BJ (cell line): ENCODE measurements at regions not wholly inside any gene's neighbourhood (a gene's known extent, or its start where the extent isn't known, plus 50 kb on each side); places are given as distances from the start of the nearest gene placed in this dataset.

Experiments used
- CTCF ChIA-PET: fragments of 350-600 bp; formaldehyde crosslinking; extraction: SDS; loops from one replicate; lab custom pipeline; 2021; ENCODE audit warnings: antibody characterized with exemption, inconsistent platforms; lab: Yijun Ruan, JAX
- POLR2A ChIA-PET: fragments of 300-600 bp; sonication (Branson Sonifier 250); formaldehyde crosslinking; extraction: SDS; loops from one replicate; lab custom pipeline; 2021; ENCODE audit warnings: antibody characterized with exemption; lab: Charles Lee
- DNase-seq: peaks from one replicate; pipeline ENCODE4 v3.0.0-alpha.2; 2011; ENCODE audit warnings: low read depth
- H3K27me3 ChIP-seq: 2 replicates; pipeline ENCODE4 v1.6.0; 2011; ENCODE audit warnings: low read length; ENCODE audit not compliant: control insufficient read depth, insufficient read depth
- H3K36me3 ChIP-seq: 2 replicates; pipeline ENCODE4 v1.5.1; 2011; ENCODE audit warnings: low read length; ENCODE audit not compliant: control insufficient read depth, insufficient read depth
- H3K4me3 ChIP-seq: 2 replicates; pipeline ENCODE4 v1.5.1; 2011; ENCODE audit warnings: low read depth, mild to moderate bottlenecking, control low read depth, low read length
- TF ChIP-seq, protein P1 (sequence below): IDR thresholded peaks from 2 replicates; pipeline ENCODE4 v1.5.1; 2011; ENCODE audit warnings: low read depth, mild to moderate bottlenecking, control low read depth, inconsistent platforms, low read length, moderate library complexity; ENCODE audit not compliant: insufficient read depth

DNA sequence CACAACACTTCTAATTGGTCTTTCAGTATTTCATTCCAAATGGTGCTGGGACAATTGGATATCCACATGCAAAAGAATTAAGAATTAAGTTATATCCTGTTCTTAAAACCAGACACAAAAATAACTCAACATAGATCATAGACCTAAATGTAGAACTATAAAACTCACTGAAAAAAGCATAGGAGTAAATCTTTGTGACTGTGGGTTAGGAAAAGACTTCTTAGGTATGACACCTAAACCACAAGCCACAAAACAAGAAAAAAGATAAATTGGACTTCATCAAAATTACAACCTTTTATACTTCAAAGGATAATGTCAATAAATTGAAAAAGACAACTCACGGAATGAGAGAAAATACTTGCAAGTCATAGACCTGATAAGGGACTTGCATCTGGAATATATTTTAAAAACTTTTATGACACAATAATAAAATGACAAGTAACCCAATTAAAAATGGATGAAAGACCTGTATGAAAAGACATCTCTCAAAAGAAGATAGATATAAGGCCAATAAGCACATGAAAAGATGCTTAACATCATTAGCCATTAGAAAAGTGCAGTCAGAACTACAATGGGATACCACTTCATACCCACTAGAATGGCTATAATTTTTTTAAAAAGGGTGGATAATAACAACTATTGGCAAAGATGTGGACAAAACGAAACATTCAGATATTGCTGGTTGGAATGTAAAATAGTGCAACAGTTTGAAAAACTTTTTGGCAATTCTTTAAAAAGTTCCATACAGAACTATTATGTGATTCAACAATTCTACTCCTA, 72.5 kb upstream of the SLC38A4 start:
- ChIA-PET CTCF (no interaction called here), POLR2A (no interaction called here)
- TF ChIP-seq, protein P1, sequence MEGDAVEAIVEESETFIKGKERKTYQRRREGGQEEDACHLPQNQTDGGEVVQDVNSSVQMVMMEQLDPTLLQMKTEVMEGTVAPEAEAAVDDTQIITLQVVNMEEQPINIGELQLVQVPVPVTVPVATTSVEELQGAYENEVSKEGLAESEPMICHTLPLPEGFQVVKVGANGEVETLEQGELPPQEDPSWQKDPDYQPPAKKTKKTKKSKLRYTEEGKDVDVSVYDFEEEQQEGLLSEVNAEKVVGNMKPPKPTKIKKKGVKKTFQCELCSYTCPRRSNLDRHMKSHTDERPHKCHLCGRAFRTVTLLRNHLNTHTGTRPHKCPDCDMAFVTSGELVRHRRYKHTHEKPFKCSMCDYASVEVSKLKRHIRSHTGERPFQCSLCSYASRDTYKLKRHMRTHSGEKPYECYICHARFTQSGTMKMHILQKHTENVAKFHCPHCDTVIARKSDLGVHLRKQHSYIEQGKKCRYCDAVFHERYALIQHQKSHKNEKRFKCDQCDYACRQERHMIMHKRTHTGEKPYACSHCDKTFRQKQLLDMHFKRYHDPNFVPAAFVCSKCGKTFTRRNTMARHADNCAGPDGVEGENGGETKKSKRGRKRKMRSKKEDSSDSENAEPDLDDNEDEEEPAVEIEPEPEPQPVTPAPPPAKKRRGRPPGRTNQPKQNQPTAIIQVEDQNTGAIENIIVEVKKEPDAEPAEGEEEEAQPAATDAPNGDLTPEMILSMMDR, result no peak
- Histone ChIP-seq H3K27me3 (no peaks in the 10 kb centered on the region), H3K4me3 (no peak overlapping the region), H3K36me3 (no peaks in the 10 kb centered on the region)
- no peak for DNase-seq

DNA sequence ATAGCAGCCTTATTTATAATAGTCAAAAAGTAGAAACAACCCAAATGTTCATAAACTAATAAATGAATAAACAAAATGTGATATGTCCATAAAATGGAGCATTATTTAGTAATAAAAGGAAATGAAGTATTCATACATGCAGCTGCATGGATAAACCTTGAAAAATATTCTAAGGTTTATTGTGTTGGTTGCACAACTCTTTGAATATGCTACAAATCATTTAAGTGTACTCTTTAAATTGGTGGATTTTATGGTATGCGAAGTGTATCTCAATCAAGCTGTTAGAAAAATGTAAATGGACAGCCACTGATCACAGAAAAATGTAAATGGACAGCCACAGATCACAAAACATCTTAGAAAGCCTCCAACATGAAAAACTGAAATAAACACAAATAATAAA, 73.2 kb upstream of the SLC38A4 start:
- ChIA-PET POLR2A (no interaction called here), CTCF (no interaction called here)
- H3K4me3 ChIP-seq, result no peak overlapping the region
- H3K36me3 ChIP-seq, result no peaks in the 10 kb centered on the region
- DNase-seq, result no peak
- TF ChIP-seq, protein P1, result no peak
- no peaks in the 10 kb centered on the region for H3K27me3 ChIP-seq

DNA sequence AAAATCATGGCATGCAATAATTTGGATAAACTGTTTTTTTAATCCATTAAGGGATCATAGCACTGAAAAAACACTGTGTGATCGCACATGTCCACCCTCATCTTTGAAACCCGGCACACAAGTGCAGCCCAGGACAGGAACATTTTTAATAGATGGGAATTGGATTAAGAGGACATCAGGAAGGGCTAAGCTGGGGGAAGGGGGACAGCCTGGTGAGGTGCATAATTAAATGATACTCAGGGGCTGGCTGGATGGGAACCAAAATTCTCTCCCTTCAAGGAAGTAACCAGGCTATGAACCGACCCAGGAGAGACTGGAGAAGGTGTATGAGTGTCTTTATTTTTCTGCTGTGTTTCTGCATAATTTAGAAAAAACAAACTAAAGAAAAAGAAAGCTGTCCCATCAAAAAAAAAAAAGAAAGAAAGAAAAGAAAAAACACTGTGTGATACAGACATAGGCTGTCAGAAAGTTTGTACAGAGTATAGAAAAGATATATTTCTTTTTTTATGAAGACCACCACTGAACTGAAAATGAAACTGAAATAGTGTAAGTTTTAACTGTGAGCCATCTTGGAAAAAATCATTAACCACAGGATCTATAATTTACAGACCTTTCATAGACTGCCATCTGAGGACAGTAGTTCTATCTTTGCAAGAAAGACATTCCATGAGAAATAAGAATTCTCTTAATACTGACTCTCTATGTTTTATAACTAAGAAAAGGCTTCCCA, 75.1 kb upstream of the SLC38A4 start:
- Histone ChIP-seq H3K4me3 (no peak overlapping the region), H3K27me3 (no peaks in the 10 kb centered on the region), H3K36me3 (no peaks in the 10 kb centered on the region)
- ChIA-PET CTCF (no interaction called here), POLR2A (no interaction called here)
- DNase-seq, result no peak
- TF ChIP-seq, protein P1, result no peak

DNA sequence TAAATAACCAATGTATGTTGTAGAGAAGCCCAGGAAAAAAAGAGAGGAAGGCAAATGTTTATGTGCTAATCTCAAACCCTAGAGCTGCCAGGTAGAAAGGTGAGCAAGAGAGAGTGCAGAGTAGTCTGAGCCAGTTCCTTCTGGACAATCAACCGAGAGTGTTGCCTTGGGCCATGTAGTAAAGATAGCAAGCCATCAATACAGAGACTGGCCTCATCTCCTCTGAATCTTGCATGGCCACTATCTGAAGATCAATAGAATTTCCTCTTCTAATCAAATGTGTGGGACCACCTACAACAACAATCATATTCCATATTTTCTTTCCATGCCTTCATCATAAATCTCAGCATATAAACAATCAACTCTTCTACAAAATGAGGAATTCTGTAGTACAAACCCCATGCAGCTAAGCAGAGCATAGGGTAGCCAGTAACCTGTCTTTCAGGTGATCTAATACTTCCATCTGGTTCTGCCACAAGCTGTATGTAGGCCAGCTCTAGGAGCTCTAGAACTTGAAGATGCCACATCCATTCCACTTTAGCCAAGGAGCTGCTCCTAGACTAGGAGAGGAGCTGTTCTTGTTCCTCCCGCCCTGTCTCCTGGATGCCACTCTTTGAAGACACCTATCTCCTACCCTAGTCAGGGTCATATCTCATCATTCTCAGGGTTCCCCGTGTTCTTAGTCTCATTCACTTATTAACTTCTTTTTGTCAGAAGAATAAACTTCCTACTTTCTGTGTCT, 75.8 kb upstream of the SLC38A4 start:
- no peaks in the 10 kb centered on the region for H3K36me3 ChIP-seq
- no peaks in the 10 kb centered on the region for H3K27me3 ChIP-seq
- no peak for DNase-seq
- H3K4me3 ChIP-seq, result no peak overlapping the region
- ChIA-PET CTCF (no interaction called here), POLR2A (no interaction called here)
- TF ChIP-seq, protein P1, result no peak

DNA sequence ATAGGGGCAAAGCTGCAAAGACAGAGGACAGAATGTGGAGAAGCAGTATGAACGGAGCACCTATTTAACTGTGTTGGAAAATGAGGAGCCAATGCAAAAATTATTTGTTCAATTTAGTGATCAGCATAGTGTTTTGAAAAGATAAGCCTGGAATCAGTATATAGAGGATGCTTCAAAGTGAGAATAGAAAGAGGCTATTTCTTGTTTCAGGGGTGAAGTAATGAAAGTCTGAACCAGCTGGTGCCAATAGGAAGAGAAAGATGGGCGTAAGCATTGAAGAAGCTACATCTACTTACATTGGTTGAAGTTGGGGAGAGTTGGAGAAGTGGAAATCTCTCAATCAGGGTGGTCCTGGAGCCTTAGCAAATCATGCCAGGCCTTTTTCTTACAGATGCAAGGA, 77.3 kb upstream of the SLC38A4 start:
- Histone ChIP-seq H3K36me3 (no peaks in the 10 kb centered on the region), H3K27me3 (no peaks in the 10 kb centered on the region), H3K4me3 (no peak overlapping the region)
- TF ChIP-seq, protein P1, result no peak
- no peak for DNase-seq
- CTCF ChIA-PET, result interaction anchor here (1.3 kb wide), 1 partner anchor 10 kb away, joined by 3 read pairs; no protein-coding TSS in a partner anchor
- POLR2A ChIA-PET, result no interaction called here
